HEK293T (cell line): ENCODE measurements at regions not wholly inside any gene's neighbourhood (a gene's known extent, or its start where the extent isn't known, plus 50 kb on each side); places are given as distances from the start of the nearest gene placed in this dataset.

Experiments
- ARNT ChIP-seq: fragments of 450-650 bp; IDR thresholded peaks from 2 replicates; pipeline ENCODE4 v1.6.1; 2017; ENCODE audit warnings: mild to moderate bottlenecking
- BHLHE40 ChIP-seq: fragments of 450-650 bp; IDR thresholded peaks from 2 replicates; pipeline ENCODE4 v1.6.1; 2016; ENCODE audit warnings: mild to moderate bottlenecking, moderate library complexity, borderline replicate concordance
- ELF4 ChIP-seq: fragments of 450-650 bp; IDR thresholded peaks from 2 replicates; pipeline ENCODE4 v1.6.1; 2017; ENCODE audit warnings: antibody characterized with exemption
- FOXA1 ChIP-seq: fragments of 450-650 bp; IDR thresholded peaks from 2 replicates; pipeline ENCODE4 v1.6.1; 2016; ENCODE audit warnings: mild to moderate bottlenecking
- FOXK2 ChIP-seq: fragments of 450-650 bp; IDR thresholded peaks from 2 replicates; pipeline ENCODE4 v1.6.1; 2016; ENCODE audit warnings: mild to moderate bottlenecking
- FOXM1 ChIP-seq: fragments of 450-650 bp; IDR thresholded peaks from 2 replicates; pipeline ENCODE4 v1.6.1; 2017; ENCODE audit warnings: mild to moderate bottlenecking, borderline replicate concordance
- HDGF ChIP-seq: fragments of 450-650 bp; IDR thresholded peaks from 2 replicates; pipeline ENCODE4 v1.6.1; 2017; ENCODE audit warnings: antibody characterized with exemption, borderline replicate concordance
- L3MBTL2 ChIP-seq: fragments of 450-650 bp; conservative IDR thresholded peaks from 2 replicates; pipeline ENCODE4 v1.6.1; 2016; ENCODE audit warnings: mild to moderate bottlenecking
- PKNOX1 ChIP-seq: fragments of 450-650 bp; IDR thresholded peaks from 2 replicates; pipeline ENCODE4 v1.6.1; 2016
- SP1 ChIP-seq: fragments of 450-650 bp; IDR thresholded peaks from 2 replicates; pipeline ENCODE4 v1.6.1; 2017
- SUZ12 ChIP-seq: fragments of 450-650 bp; IDR thresholded peaks from 2 replicates; pipeline ENCODE4 v1.6.1; 2016; ENCODE audit warnings: mild to moderate bottlenecking
- TARDBP ChIP-seq: fragments of 450-650 bp; IDR thresholded peaks from 2 replicates; pipeline ENCODE4 v1.6.1; 2016
- ZNF384 ChIP-seq: fragments of 450-650 bp; IDR thresholded peaks from 2 replicates; pipeline ENCODE4 v1.6.1; 2016

DNA sequence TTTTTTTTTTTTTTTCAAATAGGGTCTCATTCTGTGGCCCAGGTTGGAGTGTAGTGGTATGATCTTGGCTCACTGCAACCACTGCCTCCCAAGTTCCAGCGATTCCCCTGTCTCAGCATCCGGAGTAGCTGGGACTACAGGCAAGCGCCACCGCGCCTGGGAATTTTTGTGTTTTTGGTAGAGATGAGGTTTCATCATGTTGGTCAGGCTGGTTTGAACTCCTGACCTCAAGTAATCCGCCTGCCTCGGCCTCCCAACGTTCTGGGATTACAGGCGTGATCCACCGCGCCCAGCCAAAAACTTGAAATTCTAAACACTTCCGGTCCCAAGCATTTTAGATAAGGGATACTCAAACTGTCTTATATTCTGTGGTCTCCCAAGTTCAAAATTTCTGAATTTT is 718.9 kb upstream of the MEF2C start:
- TF ChIP-seq L3MBTL2 (no peak), ELF4 (no peak), FOXK2 (no peak), TARDBP (no peak), ARNT (no peak), SUZ12 (no peak), PKNOX1 (no peak), SP1 (no peak), FOXM1 (no peak), ZNF384 (no peak), BHLHE40 (no peak), HDGF (no peak), FOXA1 (no peak)
